ENCODE measurements at regions not wholly inside any gene's neighbourhood (a gene's known extent, or its start where the extent isn't known, plus 50 kb on each side); places are given as distances from the start of the nearest gene placed in this dataset.
"Not testable (repeated sequence)": the region's sequence is repeated elsewhere in the genome, so short reads cannot be mapped to it uniquely, and the experiment has no call there.

DNA sequence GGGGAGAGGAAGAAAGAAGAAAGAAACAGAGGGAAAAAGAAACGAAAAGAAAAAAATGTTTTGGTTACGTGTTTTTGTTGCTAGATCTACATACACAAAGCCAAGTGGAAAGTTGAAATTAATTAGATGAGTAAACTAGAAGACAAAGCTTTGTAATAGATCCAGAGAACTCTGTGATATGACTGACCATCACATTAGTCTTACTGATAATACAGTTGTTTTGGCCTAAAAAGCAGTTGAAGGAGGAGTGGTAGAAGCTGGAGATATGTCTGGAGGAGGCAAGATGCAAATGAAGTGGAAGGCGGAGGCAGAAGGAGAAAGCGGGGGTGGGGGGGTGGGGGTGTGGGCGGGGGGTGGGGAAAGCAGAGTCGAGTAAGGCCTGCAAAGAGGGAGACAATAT is 500.1 kb upstream of the ID4 start:
- no peak for DNase-seq

DNA sequence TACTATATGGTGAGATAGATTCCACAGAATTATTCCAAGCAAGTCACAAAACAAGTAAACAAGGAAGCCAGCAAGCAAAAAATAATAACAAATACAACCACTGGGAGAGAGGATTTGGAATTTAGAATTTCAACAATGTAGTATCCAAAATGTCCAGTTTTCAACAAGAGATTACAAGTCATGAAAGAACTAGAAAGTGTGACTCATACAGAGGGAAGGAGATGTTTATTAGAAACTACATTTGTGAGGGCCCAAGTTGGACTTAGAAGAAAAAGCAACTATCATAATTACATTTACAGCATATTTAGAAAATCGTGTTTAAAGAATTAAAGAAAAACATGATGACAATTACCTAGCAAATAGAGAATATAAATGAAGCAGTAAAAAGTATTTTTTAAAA is 494.6 kb upstream of the ID4 start:
- DNase-seq = no peak

DNA sequence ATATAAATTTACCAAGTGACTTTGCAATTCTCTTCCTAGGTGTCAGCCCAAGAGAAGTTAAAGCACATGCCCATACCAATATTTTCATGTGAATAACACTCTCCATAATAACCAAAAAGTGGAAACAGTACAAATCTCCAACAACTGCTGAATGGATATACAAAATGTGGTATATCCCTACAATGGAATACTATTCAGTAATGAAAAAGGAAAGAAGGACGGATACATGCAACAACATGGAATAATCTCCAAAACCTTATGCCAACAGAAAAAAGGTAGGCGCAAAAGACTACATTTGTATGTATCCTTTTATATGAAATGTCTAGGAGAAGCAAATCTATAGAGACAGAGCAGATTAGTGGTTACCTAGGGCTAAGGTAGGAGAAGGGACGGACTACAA is 487.7 kb upstream of the ID4 start:
- DNase-seq = no peak

DNA sequence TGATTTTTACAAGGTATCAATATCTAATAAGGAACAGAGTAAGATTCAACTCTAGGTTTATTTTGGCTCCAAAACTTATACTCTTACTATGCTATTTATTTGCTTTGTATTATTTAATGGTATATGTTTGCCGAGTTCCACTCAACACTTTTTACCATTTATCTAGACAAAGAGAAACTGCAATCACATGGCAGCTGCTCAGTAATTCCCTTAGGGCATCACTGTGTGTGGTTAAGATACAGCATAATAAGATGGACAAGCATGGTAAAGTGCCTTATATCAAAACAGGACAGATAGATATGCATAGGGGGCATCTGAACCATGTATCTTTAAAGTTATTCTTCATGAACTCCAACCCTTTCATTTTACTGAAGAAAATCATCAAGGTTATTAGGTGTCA is 483.0 kb upstream of the ID4 start:
- no peak for DNase-seq

DNA sequence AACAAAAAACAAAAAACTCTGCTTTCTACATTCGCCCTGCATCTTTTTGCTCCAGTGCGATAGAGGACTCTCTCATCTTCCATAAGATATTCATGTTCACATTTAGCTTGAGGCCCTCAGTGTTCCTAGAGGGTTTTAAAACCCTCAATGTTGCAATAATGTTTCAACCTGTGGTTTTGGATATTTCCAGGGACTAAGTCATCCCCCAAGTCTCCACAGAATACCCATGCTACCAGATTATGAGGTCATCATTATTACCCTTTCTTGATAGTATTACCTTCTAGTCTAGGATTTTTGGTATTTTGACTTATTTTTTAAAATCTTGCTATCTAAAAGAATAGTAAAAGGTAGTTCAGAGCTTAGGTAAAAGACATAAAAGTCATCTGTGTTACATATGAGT is 480.5 kb upstream of the ID4 start:
- no peak for DNase-seq

DNA sequence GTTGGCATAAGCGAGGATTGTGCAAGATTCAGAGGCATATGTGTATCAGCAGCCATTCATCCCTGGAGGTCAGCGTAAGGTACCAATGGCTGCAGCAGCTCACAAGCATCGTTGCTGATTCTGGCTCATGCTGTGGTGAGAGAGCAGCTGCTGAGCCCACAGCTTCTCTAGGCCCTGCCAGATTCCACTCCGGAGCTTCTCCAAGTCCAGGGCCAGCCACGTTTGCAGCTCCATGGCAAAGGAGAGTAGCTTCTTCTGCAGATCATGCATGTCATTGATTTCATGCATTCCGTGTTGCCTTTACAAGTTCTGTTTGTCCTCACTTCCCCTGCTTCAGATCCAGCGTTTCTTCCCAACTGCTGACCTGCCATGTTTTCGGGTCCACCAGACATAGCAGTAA is 474.8 kb upstream of the ID4 start:
- DNase-seq = no peak

DNA sequence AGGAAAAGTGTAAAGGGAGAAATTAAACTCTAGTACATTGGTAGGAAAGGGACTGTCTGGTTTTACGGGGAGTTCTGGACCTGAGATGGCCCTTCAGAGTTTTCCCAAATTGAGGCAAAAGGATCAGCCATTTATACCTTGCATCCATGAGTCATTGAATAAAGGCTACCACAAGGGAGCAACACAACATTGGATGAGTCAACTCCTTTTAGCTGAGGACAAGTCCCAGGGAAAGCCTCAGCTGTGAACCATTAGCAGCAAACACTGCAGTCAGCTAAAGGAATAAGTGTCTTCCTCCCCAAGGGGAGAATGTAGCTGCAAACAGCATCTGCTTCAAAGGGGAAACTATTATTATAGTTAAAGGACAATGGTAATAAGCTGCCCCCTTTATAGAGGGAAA is 468.7 kb upstream of the ID4 start:
- DNase-seq = no peak

DNA sequence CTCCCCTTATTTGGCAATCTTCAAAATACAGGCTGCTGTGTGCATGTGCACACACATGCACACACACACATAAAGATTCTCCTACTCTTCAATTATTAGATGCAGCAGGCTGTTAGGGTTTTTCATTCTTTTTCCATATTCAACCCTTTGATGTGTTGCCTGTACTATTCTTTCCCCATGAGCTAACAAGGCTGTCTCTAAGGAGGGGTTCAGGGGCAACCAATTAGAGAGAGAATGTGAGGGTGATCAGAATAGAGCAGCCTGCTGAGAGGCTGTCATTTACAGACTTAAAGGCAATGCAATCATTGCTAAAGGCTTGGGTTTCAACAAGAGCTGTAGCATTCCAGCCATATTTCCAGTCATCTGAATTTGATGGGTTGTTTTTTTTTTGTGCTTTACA is 467.4 kb upstream of the ID4 start:
- DNase-seq = no peak

DNA sequence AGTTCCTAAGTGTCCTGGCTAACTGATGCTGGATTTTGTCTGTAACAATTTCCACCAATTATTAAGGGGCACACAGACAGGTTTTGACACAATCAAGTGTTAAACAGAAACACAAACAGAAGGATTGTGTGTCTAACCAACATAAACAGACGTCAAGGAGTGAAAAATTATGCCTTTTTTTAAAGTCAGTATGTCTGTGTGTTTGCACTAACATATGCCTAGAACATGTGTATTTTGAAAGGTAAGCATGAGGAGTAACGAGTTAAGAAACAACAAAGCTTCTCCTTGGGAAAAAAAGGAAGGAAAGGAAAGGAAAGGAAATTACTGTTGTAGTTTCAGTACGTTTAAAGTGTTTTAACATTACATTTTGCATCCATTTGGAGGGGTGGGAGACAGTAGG is 466.3 kb upstream of the ID4 start:
- DNase-seq = no peak

DNA sequence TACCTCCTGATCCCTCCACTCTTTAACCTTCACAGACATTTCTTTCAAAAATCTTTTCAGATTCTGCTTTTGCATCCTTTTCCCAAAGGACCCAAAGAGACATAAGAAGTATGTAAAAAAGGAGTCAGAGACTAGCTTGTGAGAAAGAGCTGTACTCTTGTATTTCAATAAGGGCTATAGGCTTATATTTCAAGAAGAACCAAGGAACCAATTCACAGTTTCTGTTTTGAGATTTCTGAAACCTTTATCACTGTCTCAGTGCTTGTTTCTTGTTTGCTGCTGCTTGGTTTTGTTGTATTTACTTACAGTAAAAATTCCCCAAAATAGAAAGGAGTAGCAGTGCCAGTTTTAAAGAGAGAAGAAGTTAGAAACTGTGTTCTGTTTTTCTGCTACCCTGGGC is 461.6 kb upstream of the ID4 start:
- DNase-seq = no peak

DNA sequence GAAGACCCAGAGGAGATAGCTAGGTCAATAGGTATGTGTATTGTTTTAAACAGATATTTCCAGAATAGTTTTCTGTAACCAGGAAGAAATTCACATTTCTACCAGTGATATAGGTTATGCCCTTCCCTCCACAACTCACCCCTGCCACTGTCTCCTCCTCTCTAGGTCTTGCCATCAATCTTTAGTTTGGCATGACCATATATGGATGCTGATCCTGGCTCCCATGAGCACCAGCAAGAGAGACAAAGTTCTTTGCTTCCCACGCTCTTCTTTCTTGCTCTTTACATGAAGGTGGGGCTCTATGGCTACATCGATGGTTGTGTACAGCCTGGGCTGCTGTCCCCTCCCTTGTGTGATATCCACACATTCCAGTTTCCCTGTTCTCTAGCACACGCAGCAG is 459.4 kb upstream of the ID4 start:
- no peak for DNase-seq

DNA sequence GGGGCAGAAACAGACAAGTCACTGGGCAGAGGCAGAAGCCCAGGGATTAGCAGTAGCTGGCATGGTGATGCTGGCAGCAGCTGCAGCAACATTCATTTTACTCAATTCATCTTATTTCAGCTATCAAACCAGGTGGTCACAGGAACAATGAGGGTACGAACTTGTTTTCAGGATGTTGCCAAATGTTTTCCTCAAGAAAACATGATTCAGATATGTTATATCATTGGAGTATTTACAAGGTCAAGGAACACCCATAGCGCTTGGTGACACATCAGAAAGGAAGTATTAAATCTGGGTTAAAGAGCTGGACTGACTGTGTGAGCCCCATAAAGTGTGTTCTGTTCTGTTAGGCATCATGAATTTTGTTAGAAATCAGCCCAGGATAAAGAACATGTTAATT is 456.9 kb upstream of the ID4 start:
- DNase-seq = no peak

DNA sequence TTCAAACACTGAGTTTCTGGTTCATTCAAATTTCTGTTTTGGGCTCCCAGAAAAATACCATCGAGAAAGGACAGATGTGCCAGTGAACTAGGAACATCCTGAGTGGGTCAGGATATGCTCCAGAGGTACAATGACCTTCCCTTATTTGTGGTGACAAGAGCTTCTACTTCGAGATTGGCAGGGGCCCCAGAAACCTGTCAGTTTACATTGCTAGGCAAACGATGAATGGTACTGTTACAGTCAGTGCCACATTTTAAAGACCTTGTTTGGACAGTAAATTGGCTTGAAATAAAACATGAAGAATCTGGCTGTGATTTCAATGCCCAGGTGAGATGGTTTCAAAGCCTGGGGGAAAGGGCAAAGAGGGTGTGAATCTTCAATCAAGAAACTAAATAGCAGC is 454.5 kb upstream of the ID4 start:
- DNase-seq = no peak

DNA sequence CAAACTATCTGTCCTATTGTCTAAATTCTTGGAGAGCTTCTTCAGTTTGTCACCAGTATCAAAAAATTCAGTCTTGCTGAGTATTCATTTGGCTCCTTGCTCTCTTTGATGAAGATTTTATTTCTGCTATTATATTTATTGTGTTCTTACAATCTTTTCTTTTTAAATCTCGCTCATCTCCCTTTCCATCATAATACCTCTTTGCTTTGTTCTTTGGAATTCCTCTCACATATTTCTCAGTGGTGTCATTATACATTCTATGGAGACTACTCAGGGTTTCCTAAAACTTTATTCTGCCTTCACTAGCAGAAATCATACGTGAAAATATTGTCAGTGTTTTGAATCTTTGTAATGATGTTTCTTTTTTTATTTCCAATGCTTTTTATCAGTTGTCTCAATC is 445.2 kb upstream of the ID4 start:
- DNase-seq = no peak

DNA sequence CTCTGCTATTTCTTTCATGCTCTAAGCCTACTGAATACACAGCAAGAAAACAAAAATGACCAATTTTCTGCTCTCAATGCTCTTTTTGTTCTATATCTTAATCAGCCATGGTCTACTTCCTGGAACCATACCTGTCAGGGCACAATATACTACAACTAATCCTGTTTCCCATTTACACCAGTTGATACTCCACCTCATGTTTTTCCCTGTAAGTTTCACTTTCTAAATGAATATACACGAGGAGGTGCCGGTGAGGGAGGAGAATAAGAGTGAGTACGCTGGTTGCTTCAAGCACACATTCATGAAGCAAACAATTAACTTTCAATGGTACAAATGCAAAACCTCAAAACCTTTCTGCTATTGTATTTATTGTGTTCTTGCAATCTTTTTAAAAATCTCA is 443.1 kb upstream of the ID4 start:
- DNase-seq = no peak

DNA sequence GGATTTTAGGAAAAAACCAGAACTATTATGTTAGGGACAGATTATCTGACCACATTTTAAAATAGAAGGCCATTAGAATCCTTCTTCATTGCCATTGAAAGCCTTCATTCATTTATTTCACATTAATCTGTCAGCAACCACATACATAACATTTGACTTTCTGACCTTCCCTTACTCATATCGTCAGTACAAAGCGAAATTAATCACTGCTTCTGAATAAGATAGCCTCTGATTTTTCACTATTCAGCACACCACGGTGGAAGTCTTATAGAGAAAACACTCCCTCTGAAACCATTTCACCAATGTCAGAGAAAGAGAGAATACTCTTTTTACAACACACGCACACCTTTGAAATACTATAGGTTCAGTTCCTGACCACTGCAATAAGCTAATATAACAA is 442.5 kb upstream of the ID4 start:
- DNase-seq = no peak

DNA sequence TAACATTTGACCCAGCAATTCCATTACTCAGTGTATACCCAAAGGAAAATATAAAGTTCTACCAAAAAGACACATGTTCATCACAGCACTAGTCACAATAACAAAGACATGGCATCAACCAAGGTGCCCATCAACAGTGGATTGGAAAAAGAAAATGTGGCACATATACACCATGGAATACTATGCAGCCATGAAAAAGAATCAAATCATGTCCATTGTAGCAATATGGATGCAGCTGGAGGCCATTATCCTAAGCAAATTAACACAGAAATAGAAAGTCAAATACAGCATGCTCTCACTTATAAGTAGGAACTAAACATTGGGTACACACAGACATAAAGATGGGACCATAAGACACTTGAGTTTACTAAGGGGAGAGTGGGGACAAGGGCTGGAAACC is 441.9 kb upstream of the ID4 start:
- DNase-seq = no peak

DNA sequence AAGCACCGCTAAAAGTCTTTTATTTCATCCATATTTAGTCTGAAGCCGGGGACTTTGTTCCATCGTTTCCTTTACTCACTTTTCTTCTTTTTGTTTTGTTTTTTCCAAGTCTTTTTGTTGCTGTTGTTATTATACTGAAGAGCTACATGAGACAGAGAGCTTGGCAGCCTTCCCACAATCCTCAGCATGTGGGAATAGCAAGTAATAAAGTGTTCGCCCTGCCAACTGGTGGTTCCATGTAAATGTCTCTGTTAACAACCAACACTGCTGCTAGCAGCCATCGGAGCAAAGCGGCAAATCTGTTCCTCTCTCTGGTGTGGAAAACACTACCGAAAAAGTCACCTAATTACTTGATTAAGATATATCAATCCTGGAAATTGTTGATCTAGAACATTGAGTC is 437.8 kb upstream of the ID4 start:
- DNase-seq = no peak

DNA sequence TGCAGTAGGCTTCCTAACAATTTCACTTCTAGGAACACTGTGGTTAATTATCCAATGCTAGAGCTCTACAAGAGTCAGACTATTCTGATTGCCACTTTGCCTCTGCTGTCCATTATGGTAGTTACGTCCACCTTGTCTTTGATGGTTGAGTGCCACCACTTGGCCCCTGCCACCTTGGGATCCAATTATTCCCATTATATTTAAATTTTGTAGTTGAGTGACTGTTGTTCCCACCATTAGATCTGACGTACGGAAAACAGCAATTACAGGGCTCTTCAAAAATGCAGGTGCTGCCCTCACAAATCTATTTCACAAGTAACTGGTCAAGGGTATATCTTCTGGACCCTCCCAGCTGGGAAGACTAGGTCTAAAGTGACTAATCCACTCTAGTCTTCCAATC is 432.3 kb upstream of the ID4 start:
- not testable (repeated sequence) for DNase-seq

DNA sequence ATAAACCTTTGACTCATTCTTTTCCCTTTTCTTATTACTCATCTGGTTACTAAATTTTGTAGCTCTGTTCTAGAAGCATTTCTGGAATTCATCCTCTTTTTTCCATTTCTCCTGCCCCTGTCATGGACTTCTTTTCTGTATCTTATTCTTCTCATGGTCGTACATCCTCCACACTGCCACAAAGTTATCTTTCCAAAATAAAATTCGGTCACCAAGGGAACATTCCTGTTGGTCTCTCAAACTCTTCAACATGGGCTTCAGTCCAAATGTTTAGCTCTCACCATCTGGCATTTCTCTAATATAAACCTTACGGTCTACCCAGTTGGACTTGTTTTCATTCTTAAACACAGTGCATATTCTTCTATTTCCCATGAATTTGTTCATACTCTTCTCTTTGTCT is 428.8 kb upstream of the ID4 start:
- no peak for DNase-seq

DNA sequence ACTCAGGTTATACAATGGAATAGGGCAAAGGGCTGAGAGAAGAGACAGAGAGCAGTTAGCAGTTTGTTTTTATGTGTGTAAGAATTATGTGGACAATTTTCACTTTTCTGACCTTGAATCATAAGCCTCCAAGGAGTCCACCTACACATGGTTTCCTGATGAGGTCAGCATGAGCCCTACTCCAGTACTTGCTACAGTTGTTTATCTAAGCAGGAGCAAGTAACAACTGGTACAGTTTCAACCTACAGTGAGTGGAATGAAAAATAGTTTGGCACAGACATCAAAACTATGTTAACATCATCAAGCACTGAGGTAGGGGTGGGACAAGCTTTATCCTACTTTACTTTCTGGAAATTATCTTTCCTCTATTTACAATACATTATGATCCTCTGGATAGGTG is 426.7 kb upstream of the ID4 start:
- DNase-seq = no peak

DNA sequence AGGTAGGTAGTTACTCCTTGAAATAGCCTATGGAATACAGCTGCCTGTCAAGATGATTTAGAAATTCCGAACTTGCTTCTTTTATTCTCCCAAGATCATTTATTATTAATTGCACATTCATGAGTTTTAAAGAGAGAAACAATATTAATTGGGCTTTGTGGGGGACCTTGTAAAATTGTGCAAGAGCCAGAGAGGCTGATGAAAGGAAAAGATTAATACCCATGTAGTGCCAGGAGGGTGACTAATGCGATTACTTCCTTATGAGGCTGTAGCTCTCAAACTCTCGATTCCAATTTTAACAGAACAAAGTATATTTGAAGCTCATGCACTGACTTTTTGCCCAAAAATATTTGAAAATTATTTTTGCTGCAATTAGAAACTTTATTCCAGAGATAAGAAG is 423.8 kb upstream of the ID4 start:
- DNase-seq = no peak

DNA sequence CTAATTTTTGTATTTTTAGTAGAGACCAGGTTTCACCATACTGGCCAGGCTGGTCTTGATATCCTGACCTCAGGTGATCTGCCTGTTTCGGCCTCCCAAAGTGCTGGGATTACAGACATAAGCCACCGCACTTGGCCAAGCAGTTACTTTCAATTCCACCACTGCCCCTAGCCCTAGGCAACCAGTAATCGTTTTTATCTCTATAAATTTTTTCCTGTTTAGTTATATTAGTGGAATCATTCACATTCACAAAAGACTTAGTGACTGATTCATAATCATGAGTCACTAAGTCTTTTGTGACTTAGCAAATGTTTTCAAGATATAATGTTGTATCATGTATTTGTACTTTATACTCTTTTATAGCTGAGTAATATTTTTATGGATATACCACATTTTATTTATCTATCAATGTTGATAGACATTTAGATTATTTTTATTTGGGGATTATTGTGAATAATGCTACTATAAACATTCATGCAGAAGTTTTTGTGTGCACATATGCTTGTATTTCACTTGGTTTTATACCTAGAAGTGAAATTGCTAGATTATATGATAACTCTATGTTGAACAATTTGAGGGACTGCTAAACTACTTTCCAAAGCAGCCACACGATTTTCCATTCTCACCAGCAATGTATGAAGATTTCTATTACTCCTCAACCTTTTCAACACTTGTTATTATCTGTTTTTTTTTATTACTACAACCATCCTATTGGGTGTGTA is 421.4 kb upstream of the ID4 start:
- no peak for DNase-seq

DNA sequence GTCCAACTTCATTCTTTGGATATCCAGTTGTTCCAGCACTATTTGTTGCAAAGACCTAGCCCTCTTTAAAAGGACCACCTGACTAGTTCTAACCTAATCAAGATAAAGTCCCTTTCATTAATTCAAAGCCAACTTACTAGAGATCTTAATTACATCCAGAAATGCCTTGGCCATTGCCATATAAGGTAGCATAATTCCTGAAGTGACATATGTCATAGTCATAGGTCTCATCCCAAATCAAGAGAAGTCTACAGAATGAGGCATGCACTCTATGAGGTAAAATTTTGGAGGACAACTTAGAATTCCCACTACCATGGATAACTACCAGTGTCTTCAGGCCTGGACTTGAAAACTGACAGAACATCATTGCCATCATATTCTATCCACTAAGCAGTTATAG is 420.4 kb upstream of the ID4 start:
- no peak for DNase-seq

DNA sequence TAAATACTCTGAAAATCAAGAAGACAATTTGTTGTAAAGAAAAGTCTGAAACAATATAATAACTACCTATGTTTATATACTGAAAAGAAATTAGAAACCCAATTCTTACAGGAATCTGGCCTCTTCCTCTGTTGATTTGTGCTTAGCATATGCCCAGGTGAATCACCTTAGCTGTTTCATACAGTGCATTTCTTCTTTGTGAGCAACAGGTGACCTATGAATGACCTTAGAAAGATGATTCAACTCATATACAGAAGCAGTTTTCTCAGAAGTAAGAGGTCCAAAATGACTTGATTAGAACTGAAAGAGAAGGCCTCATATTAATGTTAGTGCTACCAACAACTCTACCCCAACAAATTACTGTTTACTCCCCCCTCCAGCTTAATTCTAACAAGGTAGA is 419.5 kb upstream of the ID4 start:
- no peak for DNase-seq

DNA sequence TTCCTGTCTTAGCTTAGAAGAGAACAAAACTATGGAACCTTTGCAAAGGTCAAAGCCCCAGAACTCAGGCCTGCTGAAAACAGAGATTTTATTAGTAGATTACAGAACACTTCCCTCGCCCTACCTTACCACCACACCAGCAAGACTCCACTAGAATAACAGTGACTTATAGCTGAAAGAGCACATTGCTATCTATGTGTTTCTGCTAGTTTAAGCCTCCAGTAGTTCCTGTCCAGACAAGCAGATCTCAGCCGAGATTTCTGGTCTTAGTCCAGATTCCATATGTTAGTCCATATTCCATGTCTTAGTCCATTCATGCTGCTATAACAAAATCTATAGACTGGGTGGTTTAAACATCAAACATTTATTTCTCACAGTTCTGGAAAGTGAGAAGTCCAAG is 412.3 kb upstream of the ID4 start:
- no peak for DNase-seq
